Islet of Langerhans (tissue), 1 donor: ENCODE measurements at regions not wholly inside any gene's neighbourhood (a gene's known extent, or its start where the extent isn't known, plus 50 kb on each side); places are given as distances from the start of the nearest gene placed in this dataset.
"Not testable (repeated sequence)": the region's sequence is repeated elsewhere in the genome, so short reads cannot be mapped to it uniquely, and the experiment has no call there.

Experiments
- FAIRE-seq: peaks from one replicate; lab custom pipeline; 2011; peaks lifted over from hg19 to GRCh38; lab: Jason Lieb, UNC

- FAIRE-seq = no peak
These were observed 172.3 kb downstream of the LNPK start for GRCh38 chr2:175829741-175830140.

DNA sequence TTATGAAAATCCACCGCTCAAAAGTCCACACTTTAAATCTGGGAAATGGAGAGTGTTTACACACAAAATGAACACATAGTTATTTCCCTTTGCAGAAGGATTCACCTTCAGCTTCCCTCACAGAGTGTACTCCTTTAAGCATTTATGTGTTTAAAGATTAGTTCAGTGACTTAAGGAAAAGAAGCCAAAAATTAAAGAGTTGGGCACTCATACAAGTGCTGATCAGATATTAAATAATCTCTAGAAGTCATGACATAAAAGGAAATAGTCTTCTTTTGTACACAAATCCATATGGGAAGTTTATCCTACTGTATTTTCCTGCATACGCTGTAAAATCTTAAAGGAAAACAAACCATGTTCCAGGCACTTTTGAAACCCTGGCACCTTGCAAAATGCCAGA lies 174.2 kb downstream of the LNPK start:
- FAIRE-seq = no peak

DNA sequence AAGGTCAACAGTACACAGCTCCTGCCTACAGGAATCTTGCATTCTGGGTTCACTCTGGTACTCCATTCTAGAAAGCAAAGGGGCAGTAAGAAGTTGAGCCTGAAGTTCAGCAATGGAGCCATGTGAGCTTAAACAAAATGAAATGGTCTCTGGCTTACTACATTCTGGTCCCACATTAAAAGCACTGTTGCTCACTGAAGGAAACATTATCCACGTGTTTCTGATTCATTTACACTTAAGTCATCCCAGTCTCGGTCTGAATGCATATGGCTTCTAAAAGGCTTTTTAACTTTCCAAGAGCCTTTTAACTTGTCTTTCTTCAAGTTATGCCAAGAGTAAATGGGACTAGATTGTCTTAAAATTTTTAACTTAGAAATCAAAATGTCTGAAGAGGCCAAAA lies 177.8 kb downstream of the LNPK start:
- FAIRE-seq = no peak

DNA sequence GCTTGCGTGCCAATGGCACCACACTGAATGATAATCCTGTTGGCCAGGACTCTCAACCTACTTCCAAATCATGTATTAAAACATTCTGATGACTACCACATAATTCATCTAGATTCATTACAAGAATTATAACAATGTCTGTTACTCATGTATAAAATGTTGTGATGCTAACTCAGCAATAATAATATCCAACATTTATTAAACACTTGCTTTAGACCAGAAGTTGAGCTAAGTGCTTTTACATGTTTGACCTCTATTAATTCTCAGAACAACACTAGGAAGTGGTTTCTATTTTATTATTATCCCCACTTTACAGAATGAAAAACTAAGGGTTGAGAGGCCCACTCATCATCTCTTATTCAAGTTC lies 178.4 kb downstream of the LNPK start:
- no peak for FAIRE-seq

DNA sequence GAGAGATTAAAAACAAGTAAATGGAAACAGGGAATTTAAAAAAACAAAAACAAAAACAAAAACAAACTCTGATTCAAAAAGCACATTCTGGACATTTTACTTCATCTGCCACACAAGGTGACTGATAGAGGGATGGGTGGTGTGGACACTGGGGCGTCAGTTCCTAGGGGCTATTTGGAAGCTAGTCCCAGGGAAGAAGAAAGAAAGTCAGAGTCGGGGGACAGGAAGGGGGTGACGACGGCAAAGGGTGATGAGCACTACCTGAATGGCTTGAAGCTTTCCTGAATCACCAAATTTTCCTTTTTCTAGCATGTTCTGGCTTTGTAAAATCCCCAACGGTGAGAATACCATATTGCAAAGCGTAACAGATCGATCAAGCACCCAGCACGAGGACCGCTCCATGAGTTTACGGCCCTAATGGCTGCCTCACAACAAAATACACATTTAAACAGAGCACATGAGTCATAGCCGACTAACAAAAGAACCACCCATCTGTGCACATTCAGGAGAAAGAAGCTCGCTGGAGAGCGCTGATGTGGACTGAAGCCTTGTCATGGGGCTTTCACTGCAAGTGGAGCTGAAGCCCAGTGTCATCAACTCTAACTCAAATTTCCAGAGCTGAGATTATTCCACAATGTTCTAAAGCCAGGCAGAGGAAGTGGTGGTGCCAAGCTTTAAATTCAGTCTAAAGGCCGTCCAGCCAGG lies 178.9 kb downstream of the LNPK start:
- no peak for FAIRE-seq

DNA sequence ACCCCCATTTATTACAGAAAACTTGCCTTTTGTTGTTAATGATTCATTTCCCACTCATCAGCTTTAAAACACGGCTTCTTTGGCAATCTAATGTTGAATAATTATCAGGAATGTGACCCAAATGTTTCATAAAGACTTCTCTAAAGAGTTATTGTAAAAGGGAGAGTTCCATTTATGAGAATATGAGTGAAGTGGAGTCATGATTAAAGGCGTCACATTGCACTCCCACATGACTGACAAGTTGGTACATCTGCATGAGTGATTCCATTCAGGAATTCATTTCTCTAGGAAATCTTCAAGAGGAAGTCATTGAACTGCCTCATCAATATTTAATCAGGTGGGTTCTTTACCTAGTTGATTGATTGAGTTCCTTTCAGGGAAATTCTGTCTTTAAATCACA lies 184.8 kb downstream of the LNPK start:
- FAIRE-seq = no peak

DNA sequence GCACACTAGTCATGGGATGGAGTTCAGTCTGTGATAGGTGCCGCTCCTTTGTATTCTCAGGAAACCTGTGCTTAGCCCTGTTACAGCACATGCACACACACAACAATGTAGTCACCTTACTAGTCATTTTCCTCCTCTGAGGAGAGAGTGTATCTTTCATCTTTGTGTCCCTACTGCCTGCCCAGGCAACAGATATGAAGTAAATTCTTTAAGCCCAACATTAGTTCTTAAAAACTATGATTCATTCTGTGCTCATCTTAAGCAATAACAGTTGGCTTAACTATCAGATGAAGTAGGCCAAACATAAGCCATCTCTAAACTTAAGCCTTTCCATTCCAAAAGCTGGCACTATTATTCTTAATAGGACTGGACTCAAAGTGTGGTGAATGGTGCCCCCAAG lies 186.5 kb downstream of the LNPK start:
- FAIRE-seq = no peak

DNA sequence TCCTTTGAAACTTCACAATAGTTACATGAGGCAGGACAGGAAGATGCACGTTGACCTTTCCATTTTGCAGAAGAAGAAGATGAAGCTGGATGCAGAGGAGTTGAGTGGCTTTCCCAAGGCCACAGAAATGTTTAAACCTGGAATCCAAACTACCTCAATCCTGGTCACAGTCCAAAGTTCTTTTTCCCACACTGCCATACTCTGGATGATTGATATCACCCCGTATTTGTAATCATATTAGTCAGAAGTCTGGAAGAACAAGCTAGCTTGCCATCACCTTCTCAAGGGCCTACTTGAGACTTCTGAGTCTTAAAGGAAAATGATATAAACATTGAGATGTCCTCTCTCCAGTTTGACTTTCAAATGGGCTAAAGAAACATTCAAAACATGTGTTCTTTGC lies 190.1 kb downstream of the LNPK start:
- no peak for FAIRE-seq

DNA sequence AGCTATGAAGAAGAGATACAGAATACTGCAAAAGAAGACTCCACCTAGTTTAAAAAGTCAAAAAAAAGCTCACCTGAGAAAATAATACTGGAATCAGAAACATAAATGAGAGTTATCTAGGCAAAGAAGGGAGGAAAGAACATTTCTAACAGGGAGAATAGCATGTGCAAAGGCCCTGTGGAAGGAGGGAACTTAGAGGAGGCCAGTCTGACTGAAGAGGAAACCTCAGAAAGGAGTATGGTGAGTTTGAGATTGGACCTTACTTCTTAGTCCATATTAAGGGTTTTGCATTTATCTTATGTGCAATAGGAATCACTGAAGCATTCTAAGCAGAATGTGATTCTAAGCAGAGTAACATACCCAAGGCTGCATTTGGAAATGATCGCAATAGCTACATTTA lies 193.2 kb downstream of the LNPK start:
- FAIRE-seq = no peak

- no peak for FAIRE-seq
These were observed 194.0 kb downstream of the LNPK start for GRCh38 chr2:175808078-175808477.

GRCh38 chr2:175807031-175807873 lies 194.8 kb downstream of the LNPK start:
- FAIRE-seq = no peak

DNA sequence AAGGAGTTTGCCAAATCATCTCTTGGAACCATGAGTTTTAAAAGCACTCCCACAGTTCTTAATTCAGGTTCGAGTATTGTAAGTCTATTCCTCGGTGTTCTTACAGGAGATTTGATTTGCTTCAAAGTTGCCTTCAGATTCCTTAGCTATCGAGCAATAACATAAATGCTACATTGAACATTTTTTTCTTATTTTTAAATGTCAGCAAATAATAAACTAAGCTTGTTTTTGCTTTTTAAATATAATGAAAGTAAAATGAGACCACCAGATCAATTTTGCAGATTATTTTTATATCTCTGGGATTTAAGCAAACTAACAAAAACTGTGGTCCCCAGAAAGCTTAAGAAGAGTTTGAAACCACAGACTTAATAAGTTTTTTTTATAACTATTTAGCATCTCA lies 195.5 kb downstream of the LNPK start:
- FAIRE-seq = no peak

DNA sequence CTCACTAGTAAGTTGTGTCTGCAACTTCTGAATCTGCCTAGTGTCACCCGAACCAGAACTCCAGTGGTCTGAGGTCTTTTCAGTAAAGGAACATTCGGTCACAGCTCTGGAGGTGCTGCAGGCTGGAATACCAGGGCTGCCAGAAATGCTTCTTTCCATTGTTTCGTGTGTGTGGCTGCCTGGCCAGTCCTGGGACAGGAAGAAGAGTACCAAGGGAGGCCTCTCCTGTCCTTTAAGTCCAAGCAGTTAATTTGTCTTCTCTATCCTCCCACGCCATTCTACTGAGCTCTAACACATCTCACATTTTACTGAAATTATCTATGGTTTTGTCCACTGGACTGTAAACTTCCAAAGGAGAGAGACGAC lies 196.0 kb downstream of the LNPK start:
- no peak for FAIRE-seq

DNA sequence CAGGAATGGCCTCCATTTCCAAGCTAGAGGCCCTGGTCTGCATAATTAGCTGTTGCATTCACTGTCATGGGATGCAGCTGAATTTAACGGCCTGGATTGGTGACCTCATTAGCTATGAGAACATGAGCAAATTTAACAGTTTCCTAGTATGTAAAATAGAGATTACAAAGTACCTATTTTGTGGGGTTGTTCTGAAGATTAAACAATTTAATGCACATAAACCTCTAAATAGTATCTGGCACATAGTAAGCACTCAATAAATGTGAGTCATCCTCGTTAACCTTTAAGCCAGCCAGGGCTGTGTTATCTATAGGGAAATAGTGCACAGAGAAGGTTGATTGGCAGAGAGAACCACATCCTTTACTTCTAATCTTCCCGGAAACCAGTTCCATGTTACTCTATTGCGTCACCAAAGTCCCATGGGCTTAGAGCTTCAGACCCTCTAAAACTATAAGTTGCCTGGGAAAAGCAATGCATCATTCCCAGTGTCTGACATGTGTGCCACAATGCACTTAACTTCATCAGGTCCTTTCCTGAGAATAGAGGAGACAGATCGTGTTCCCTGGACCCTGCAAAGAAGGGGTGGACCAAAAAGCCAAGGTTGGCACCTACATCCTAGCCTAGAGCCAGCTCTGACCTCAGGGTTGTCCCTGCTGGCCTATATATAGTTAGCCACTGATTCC lies 196.5 kb downstream of the LNPK start:
- FAIRE-seq = no peak

DNA sequence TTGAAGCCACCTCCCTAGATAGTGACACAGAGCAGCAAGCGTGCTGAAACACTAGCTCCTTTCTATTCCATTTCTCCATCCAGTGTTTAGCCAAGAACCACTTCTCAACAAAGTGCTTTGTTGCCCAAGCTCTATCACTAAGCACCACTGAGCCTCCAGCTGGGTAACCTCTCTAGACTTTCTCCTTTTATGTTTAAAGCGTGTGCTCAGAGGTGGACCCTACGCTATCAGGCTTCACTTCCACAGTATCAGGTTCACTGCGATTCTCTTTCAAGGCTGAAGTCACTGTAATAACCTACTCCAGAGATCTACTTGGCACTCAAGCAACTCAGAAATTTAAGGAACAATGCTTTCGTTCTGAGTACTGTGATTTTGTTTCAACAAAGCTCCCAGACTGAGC lies 197.9 kb downstream of the LNPK start:
- FAIRE-seq = no peak

GRCh38 chr2:175796422-175796821 lies 205.6 kb downstream of the LNPK start:
- not testable (repeated sequence) for FAIRE-seq

DNA sequence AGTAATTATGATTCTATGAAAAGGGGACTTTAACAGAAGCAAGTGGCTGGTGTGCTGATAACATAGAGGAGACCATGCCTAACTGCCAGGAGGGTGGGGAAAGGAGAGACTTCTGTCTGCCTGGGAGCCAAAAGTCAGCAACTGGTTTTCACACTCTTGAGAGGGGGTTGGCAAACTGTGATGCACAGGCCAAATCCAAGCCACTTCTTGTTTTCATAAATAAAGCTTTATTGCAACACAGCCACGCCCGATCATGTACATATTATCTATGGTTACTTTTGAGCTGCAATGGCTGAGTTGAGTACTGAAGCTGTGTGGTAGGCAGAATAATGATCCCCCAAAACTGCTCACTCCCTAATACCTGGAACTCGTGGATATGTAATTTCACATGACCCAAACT lies 208.4 kb downstream of the LNPK start:
- FAIRE-seq = no peak

- no peak for FAIRE-seq
These were observed 209.2 kb downstream of the LNPK start for GRCh38 chr2:175792881-175793280.

- FAIRE-seq = no peak
These were observed 209.9 kb downstream of the LNPK start for GRCh38 chr2:175792199-175792598.

DNA sequence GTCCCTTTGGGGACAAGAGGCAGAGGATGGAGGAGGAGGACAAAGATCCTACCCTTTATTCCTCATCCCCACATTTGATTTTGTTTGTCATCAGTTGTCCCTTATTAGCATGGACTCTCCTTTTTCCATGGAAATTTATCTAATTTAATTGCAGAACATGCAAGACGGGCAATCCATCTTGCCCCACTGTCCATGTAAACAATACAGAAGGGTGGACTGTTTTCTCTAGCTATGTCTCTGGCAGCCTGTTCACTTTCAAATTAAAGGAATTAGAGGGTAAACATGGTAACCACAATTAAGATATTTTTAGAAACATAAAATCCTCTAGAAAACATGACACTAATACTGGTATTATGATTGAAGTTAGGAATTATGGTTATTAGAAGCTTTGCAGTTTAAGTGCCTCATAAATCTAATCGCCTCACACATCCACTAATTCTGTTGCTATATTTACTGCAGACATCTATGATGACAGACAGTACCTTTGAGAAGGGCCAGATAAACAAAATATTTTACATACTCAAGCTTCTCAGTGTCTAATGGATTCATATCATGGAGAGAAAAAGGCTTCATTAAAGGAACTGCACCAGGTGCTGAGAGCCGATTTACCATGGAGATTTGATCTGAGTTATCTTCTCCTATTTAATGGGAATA lies 215.5 kb downstream of the LNPK start:
- FAIRE-seq = no peak

DNA sequence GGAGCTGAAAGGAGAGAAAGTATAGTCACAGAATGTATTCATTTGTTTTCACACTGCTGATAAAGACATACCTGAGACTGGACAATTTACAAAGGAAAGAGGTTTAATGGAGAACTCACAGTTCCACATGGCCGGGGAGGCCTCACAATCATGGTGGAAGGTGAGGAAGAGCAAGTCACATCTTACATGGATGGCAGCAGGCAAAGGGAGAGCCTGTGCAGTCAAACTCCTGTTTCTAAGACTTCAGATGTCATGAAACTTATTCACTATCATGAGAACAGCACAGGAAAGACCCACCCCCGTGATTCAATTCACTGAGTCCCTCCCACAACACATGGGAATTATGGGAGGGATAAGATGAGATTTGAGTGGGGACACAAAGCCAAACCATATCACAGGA lies 224.7 kb downstream of the LNPK start:
- not testable (repeated sequence) for FAIRE-seq

DNA sequence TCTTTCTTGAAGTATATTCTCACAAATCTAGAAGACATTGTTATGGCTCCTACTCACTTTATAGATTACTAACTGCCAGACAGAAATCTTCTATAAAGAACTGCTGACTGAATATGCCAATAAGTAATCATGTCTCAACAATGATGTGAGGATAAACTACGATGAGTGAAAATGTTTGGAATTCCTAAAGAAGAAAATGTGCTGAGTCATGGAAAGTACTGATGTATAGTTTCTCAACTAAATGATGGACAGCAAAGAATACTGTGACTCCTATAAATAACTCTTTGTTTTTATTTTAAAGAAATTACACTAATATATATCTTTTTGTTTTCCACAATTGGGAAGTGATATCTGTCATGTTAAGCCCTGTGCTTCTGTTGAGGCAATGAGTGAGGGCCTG lies 232.9 kb downstream of the LNPK start:
- no peak for FAIRE-seq

- FAIRE-seq = no peak
These were observed 235.2 kb downstream of the LNPK start for GRCh38 chr2:175766880-175767279.
